ENCODE measurements at regions not wholly inside any gene's neighbourhood (a gene's known extent, or its start where the extent isn't known, plus 50 kb on each side); places are given as distances from the start of the nearest gene placed in this dataset.

DNA sequence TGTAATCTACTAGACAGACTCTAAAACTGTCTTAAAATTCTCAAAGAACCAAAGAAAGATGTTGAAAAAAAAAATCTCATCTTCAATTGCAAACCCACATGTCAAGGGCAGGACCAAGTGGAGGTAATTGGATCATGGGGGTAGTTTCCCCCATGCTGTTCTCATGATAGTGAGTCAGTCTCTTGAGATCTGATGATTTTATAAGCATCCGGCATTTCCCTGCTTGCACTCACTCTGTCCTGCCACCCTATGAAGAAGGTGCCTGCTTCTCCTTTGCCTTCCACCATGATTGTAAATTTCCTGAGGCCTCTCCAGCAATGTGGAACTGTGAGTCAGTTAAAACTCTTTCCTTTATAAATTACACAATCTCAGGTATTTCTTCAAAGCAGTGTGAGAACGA is 257.0 kb downstream of the HHIPL2 start:
- no peak for DNase-seq (ENCODE audit: low spot score)

- no peak for DNase-seq (ENCODE audit: low spot score)
These were observed 259.9 kb downstream of the HHIPL2 start for GRCh38 chr1:222288053-222288452.

- DNase-seq (ENCODE audit: low spot score), result no peak
These were observed 261.9 kb downstream of the HHIPL2 start for GRCh38 chr1:222286011-222286410.

DNA sequence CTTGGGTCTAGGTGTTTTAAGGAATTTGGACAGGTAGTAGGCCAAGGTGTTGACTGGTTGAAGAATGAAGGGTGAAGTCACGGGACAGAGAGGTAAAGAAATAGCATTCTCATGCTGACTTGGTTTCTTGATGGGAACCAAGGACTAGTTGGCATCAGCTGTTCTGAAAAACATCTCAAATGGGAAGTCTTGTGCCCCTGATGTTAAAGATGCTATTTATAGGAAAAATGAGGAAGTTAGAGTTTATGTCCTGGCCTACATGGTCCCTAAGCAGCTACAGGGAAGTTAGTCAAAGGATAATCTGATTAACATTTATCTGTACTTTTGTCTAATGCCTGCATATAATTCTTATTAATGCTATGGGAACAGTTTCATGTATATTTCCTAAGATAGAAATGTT is 262.4 kb downstream of the HHIPL2 start:
- DNase-seq (ENCODE audit: low spot score), result no peak

- DNase-seq (ENCODE audit: low spot score), result no peak
These were observed 263.4 kb downstream of the HHIPL2 start for GRCh38 chr1:222284466-222284865.

DNA sequence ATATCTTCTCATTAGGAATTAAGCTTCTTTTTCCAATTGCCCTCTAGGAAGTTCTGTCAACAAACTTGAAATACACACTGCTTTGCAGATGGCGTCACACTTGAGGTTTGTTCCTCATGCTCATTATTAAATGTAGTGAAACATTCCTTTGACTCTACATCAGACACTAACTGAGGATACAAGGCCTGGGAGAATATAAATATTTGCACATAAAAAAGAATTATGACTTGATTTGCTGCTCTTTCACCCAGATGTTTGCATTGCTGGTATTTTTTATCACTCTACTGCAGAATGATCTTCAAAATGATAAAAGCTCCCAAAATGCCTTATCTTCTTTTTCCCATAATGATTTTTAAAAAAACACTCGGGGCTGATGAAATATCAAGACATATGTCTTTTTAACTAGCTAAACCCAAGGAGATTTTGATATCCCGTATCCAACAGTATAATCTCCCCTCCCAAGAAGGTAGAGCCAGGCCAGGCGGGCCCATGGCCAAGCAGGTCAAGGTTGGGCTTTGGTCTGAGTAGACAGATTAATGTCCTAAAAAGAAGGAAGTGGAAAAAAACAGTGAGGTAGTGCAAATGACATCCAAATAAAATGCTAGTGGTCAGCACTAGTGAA is 264.6 kb downstream of the HHIPL2 start:
- DNase-seq (ENCODE audit: low spot score), result no peak

GRCh38 chr1:222279591-222279990 is 268.3 kb downstream of the HHIPL2 start:
- DNase-seq (ENCODE audit: low spot score), result no peak

- no peak for DNase-seq (ENCODE audit: low spot score)
These were observed 269.4 kb downstream of the HHIPL2 start for GRCh38 chr1:222278501-222278900.

GRCh38 chr1:222275729-222276465 is 272.0 kb downstream of the HHIPL2 start:
- no peak for DNase-seq (ENCODE audit: low spot score)

GRCh38 chr1:222275001-222275728 is 272.7 kb downstream of the HHIPL2 start:
- no peak for DNase-seq (ENCODE audit: low spot score)

- DNase-seq (ENCODE audit: low spot score), result no peak
These were observed 281.4 kb downstream of the HHIPL2 start for GRCh38 chr1:222266223-222267196.

DNA sequence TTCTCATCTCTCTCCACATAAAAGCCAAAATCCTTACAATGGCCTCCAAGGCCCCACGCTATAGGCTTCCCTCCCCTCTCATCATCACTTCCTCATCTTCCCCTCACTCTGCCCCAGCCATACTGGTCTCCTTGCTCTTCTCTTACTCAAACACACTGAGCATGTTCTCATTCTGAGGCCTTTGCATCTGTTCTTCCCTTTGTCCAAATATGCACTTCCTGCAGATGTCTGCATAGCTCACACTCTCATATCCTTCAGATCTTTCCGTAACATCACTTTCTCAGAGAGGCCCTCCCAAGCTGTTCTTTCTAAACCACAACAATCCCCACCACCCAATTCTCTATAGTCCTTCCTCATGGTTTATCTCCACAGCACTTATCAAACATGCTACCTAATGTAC is 284.1 kb downstream of the HHIPL2 start:
- no peak for DNase-seq (ENCODE audit: low spot score)

DNA sequence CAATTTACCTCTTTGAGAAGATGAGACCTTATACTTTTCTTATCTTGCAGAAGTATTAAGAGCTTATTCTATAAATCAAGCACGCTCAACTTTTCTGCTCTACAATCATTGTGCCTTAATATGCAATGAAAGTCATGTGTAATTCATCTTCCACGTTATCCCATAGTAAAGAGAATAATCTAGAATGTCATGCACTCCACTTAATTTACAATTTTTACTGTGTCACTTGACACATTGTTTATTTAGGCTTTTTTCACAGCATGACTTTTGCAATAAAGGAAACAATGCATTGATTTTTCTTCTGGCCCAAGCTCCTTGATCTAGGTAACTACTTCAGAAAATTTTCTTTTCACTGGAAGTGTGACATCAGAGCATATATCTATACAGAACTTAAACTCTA is 290.9 kb downstream of the HHIPL2 start:
- DNase-seq (ENCODE audit: low spot score), result no peak

- no peak for DNase-seq (ENCODE audit: low spot score)
These were observed 291.8 kb downstream of the HHIPL2 start for GRCh38 chr1:222256058-222256457.

- DNase-seq (ENCODE audit: low spot score), result no peak
These were observed 295.1 kb downstream of the HHIPL2 start for GRCh38 chr1:222252788-222253187.

DNA sequence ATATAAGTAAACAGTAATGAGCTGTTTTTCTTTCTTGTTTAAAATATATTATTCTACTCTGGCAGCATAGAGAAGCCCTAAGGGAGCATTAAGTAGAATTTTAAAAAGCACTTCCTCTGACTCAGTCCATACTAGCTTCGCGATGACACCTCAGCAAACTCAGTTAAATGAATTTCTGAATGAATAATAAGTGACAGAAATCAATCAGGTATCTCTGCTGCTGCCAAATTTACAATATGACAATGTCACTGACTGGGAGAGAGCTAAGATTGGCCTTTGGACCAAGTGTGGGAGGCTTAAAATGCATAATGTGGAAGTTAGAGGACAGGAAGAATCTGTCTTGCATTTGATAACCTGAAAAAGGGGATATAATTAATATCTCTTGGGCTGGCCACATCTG is 296.1 kb downstream of the HHIPL2 start:
- no peak for DNase-seq (ENCODE audit: low spot score)

- DNase-seq (ENCODE audit: low spot score), result no peak
These were observed 297.5 kb downstream of the HHIPL2 start for GRCh38 chr1:222250376-222250775.

DNA sequence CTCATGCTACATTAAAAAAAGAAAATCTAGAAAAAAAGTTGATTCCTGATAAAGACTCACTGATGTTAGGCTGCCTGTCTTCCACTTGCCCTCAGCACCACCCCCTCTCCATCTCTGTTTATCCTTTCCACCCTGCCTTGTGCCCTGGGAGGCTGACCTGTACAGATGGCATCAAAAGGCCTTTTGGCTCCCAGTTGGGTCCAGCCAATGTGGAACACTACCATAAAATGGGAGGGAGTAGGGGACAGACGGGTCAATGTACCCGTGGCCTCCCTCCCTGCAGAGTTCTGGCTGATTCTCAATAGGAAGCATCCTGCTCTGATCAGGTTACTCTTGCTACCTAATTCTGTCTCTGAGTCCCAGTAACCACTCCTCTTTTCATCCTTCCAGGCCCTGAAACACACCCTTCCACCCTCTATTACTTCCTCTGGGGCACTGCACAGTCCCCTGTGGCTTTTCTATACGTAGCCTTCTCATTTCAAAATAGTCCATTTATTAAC is 300.0 kb downstream of the HHIPL2 start:
- no peak for DNase-seq (ENCODE audit: low spot score)

- DNase-seq (ENCODE audit: low spot score), result no peak
These were observed 300.8 kb downstream of the HHIPL2 start for GRCh38 chr1:222247081-222247480.

DNA sequence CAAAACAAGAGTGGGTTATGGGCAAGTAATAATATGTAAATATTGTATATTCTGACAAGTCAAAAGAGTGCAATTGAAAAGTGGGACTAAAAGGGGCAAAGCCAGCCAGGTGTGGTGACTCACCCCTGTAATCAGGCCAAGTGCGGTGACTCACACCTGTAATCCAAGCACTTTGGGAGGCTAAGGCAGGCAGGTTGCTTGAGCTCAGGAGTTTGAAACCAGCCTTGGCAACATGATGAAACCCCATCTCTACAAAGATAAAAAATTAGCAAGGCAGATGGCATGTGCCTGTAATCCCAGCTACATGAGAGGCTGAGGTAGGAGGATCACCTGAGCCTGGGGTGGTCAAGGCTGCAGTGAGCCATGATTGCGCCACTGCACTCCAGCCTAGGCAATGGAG is 304.0 kb downstream of the HHIPL2 start:
- no peak for DNase-seq (ENCODE audit: low spot score)

DNA sequence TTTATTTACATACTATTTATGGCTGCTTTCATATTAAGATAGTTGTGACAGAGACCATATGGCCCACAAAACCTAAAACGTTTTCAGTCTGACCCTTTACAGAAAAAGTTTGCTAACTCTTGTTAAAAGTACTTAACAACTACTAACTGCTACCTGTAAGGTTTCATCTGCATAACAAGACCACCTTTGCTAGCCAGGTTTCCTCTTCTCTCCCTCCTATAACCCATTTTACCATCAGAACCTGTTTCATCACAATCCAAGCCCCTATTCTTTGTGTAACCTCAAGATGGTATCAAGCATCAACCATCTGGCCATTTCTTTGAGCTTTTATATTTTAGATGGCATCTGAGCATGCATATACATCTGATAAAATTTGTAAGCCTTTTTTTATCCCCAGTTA is 305.4 kb downstream of the HHIPL2 start:
- no peak for DNase-seq (ENCODE audit: low spot score)

All from HT-29 (cell line).